ENCODE measurements at regions not wholly inside any gene's neighbourhood (a gene's known extent, or its start where the extent isn't known, plus 50 kb on each side); places are given as distances from the start of the nearest gene placed in this dataset.

DNA sequence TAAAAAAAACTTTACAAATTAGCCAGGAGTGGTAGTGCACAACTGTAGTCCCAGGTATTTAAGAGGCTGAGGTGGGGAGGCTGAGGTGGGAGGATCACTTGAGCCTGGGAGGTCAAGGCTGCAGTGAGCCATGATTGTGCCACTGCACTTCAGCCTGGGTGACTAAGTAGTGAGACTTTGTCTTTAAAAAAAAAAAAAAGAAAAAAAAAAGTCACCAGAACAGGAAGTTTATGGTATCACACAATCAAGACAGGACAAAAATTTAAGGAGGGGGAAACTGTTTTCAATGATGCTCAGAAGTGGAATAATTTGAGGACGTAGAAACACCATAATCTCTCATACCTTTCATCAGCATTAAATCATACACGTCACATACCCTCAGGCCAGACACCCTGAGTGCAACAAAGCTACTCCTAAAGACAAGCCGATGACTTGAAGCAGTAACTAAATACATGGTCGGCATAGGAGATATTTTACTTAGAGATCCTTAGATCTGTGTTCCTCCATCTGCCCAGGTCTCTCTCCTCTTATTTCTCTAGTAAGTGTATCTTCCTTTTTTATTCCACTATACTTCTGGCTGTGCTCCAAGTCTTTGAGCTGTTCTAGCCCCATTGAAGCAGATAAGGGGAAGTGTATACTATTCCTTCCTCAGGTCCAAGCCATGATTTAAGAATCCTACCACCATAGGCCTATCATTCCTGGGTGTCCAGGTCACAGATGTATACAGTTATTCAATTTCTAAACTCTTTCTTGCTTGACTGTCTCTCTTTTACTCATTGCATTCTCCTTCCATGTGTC lies 91.3 kb upstream of the APC start:
- TF ChIP-seq, protein P1, sequence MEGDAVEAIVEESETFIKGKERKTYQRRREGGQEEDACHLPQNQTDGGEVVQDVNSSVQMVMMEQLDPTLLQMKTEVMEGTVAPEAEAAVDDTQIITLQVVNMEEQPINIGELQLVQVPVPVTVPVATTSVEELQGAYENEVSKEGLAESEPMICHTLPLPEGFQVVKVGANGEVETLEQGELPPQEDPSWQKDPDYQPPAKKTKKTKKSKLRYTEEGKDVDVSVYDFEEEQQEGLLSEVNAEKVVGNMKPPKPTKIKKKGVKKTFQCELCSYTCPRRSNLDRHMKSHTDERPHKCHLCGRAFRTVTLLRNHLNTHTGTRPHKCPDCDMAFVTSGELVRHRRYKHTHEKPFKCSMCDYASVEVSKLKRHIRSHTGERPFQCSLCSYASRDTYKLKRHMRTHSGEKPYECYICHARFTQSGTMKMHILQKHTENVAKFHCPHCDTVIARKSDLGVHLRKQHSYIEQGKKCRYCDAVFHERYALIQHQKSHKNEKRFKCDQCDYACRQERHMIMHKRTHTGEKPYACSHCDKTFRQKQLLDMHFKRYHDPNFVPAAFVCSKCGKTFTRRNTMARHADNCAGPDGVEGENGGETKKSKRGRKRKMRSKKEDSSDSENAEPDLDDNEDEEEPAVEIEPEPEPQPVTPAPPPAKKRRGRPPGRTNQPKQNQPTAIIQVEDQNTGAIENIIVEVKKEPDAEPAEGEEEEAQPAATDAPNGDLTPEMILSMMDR (IDR thresholded peaks at IDR 0.05; ENCODE audit: low read depth, low read length, poor library complexity, severe bottlenecking) = no peak
- no peak for TF ChIP-seq EZH2phosphoT487 (IDR thresholded peaks at IDR 0.05; ENCODE audit: borderline replicate concordance, low read length)
